ENCODE measurements at regions not wholly inside any gene's neighbourhood (a gene's known extent, or its start where the extent isn't known, plus 50 kb on each side); places are given as distances from the start of the nearest gene placed in this dataset.
"Not testable (repeated sequence)": the region's sequence is repeated elsewhere in the genome, so short reads cannot be mapped to it uniquely, and the experiment has no call there.

- Histone ChIP-seq H3K79me2 (ENCODE audit: control insufficient read depth, insufficient read depth, low read length) (no peaks in the 10 kb centered on the region), H3K27me3 (ENCODE audit: insufficient read depth, low read length, poor library complexity) (no peaks in the 10 kb centered on the region), H2BK120ac (ENCODE audit: low read depth, low read length) (no peak overlapping the region), H3K9ac (ENCODE audit: low read length) (no peak overlapping the region), H2BK5ac (ENCODE audit: low read length) (no peak overlapping the region), H3K4me1 (ENCODE audit: control insufficient read depth, low read depth, low read length) (no peaks in the 10 kb centered on the region), H2BK15ac (replicated peaks; ENCODE audit: low read depth) (no peak overlapping the region), H3K56ac (ENCODE audit: low read length) (no peak overlapping the region), H3K4me2 (ENCODE audit: low read length) (no peak overlapping the region), H4K5ac (ENCODE audit: low read length) (no peak overlapping the region), H3K4me3 (ENCODE audit: low read length) (no peak overlapping the region), H2AK5ac (ENCODE audit: low read length) (no peak overlapping the region), H3K18ac (ENCODE audit: low read length) (no peak overlapping the region), H4K8ac (ENCODE audit: low read depth, low read length) (no peak overlapping the region), H3K79me1 (ENCODE audit: low read length) (no peaks in the 10 kb centered on the region), H3K27ac (ENCODE audit: low read depth, low read length) (no peak overlapping the region), H3K23ac (ENCODE audit: low read length) (no peak overlapping the region), H3K4ac (ENCODE audit: low read depth, low read length) (no peak overlapping the region), H3K36me3 (ENCODE audit: control insufficient read depth, insufficient read depth, low read length) (no peaks in the 10 kb centered on the region)
- DNase-seq = no peak
- no CpG with 5 or more reads among the region's 2 CpGs for WGBS (ENCODE audit: extremely low coverage, insufficient coverage, low lambda C conversion rate)
Measured at GRCh38 chr9:24708814-24709213, 163.1 kb upstream of the IZUMO3 start.

GRCh38 chr9:24698881-24699518 lies 153.3 kb upstream of the IZUMO3 start:
- DNase-seq = peak; percentile 2
- no CpG with 5 or more reads among the region's 3 CpGs for WGBS (ENCODE audit: extremely low coverage, insufficient coverage, low lambda C conversion rate)
- H2BK5ac ChIP-seq (ENCODE audit: low read length) = no peak overlapping the region
- H4K8ac ChIP-seq (ENCODE audit: low read depth, low read length) = no peak overlapping the region
- H3K27me3 ChIP-seq (ENCODE audit: insufficient read depth, low read length, poor library complexity) = no peaks in the 10 kb centered on the region
- H3K36me3 ChIP-seq (ENCODE audit: control insufficient read depth, insufficient read depth, low read length) = no peaks in the 10 kb centered on the region
- H3K23ac ChIP-seq (ENCODE audit: low read length) = no peak overlapping the region
- no peaks in the 10 kb centered on the region for H3K79me2 ChIP-seq (ENCODE audit: control insufficient read depth, insufficient read depth, low read length)
- no peak overlapping the region for H4K5ac ChIP-seq (ENCODE audit: low read length)
- no peak overlapping the region for H2BK120ac ChIP-seq (ENCODE audit: low read depth, low read length)
- no peak overlapping the region for H3K4ac ChIP-seq (ENCODE audit: low read depth, low read length)
- no peak overlapping the region for H2BK15ac ChIP-seq (replicated peaks; ENCODE audit: low read depth)
- no peak overlapping the region for H3K18ac ChIP-seq (ENCODE audit: low read length)
- H2AK5ac ChIP-seq (ENCODE audit: low read length) = no peak overlapping the region
- no peak overlapping the region for H3K9ac ChIP-seq (ENCODE audit: low read length)
- no peak overlapping the region for H3K56ac ChIP-seq (ENCODE audit: low read length)
- no peak overlapping the region for H3K4me3 ChIP-seq (ENCODE audit: low read length)
- H3K27ac ChIP-seq (ENCODE audit: low read depth, low read length) = no peak overlapping the region
- no peaks in the 10 kb centered on the region for H3K79me1 ChIP-seq (ENCODE audit: low read length)
- no peak overlapping the region for H3K4me2 ChIP-seq (ENCODE audit: low read length)
- H3K4me1 ChIP-seq (ENCODE audit: control insufficient read depth, low read depth, low read length) = no peaks in the 10 kb centered on the region

- H3K18ac ChIP-seq (ENCODE audit: low read length) = no peak overlapping the region
- no peaks in the 10 kb centered on the region for H3K79me1 ChIP-seq (ENCODE audit: low read length)
- H3K4me3 ChIP-seq (ENCODE audit: low read length) = no peak overlapping the region
- H3K4ac ChIP-seq (ENCODE audit: low read depth, low read length) = no peak overlapping the region
- no peaks in the 10 kb centered on the region for H3K36me3 ChIP-seq (ENCODE audit: control insufficient read depth, insufficient read depth, low read length)
- no peak overlapping the region for H3K27ac ChIP-seq (ENCODE audit: low read depth, low read length)
- no peak overlapping the region for H2AK5ac ChIP-seq (ENCODE audit: low read length)
- H4K8ac ChIP-seq (ENCODE audit: low read depth, low read length) = no peak overlapping the region
- H3K23ac ChIP-seq (ENCODE audit: low read length) = no peak overlapping the region
- H4K5ac ChIP-seq (ENCODE audit: low read length) = no peak overlapping the region
- H3K9ac ChIP-seq (ENCODE audit: low read length) = no peak overlapping the region
- no peaks in the 10 kb centered on the region for H3K4me1 ChIP-seq (ENCODE audit: control insufficient read depth, low read depth, low read length)
- H2BK5ac ChIP-seq (ENCODE audit: low read length) = no peak overlapping the region
- H2BK15ac ChIP-seq (replicated peaks; ENCODE audit: low read depth) = no peak overlapping the region
- no peaks in the 10 kb centered on the region for H3K79me2 ChIP-seq (ENCODE audit: control insufficient read depth, insufficient read depth, low read length)
- no peak for DNase-seq
- H3K27me3 ChIP-seq (ENCODE audit: insufficient read depth, low read length, poor library complexity) = no peaks in the 10 kb centered on the region
- no peak overlapping the region for H3K4me2 ChIP-seq (ENCODE audit: low read length)
- H2BK120ac ChIP-seq (ENCODE audit: low read depth, low read length) = no peak overlapping the region
- H3K56ac ChIP-seq (ENCODE audit: low read length) = no peak overlapping the region
Measured at GRCh38 chr9:24672336-24672735, 126.6 kb upstream of the IZUMO3 start.

- Histone ChIP-seq H3K27ac (ENCODE audit: low read depth, low read length) (no peak overlapping the region), H4K8ac (ENCODE audit: low read depth, low read length) (no peak overlapping the region), H3K4me2 (ENCODE audit: low read length) (no peak overlapping the region), H3K27me3 (ENCODE audit: insufficient read depth, low read length, poor library complexity) (no peaks in the 10 kb centered on the region), H2BK15ac (replicated peaks; ENCODE audit: low read depth) (no peak overlapping the region), H2AK5ac (ENCODE audit: low read length) (no peak overlapping the region), H3K4me3 (ENCODE audit: low read length) (no peak overlapping the region), H3K79me1 (ENCODE audit: low read length) (no peaks in the 10 kb centered on the region), H3K23ac (ENCODE audit: low read length) (no peak overlapping the region), H3K18ac (ENCODE audit: low read length) (no peak overlapping the region), H3K9ac (ENCODE audit: low read length) (no peak overlapping the region), H3K79me2 (ENCODE audit: control insufficient read depth, insufficient read depth, low read length) (no peaks in the 10 kb centered on the region), H3K36me3 (ENCODE audit: control insufficient read depth, insufficient read depth, low read length) (no peaks in the 10 kb centered on the region), H3K4me1 (ENCODE audit: control insufficient read depth, low read depth, low read length) (no peaks in the 10 kb centered on the region), H3K4ac (ENCODE audit: low read depth, low read length) (no peak overlapping the region), H2BK5ac (ENCODE audit: low read length) (no peak overlapping the region), H4K5ac (ENCODE audit: low read length) (no peak overlapping the region), H2BK120ac (ENCODE audit: low read depth, low read length) (no peak overlapping the region), H3K56ac (ENCODE audit: low read length) (no peak overlapping the region)
- no peak for DNase-seq
- no CpG with 5 or more reads among the region's 3 CpGs for WGBS (ENCODE audit: extremely low coverage, insufficient coverage, low lambda C conversion rate)
Measured at GRCh38 chr9:24657387-24657786, 111.7 kb upstream of the IZUMO3 start.

- H3K56ac ChIP-seq (ENCODE audit: low read length) = no peak overlapping the region
- H3K18ac ChIP-seq (ENCODE audit: low read length) = no peak overlapping the region
- no peak overlapping the region for H2BK15ac ChIP-seq (replicated peaks; ENCODE audit: low read depth)
- H3K4me1 ChIP-seq (ENCODE audit: control insufficient read depth, low read depth, low read length) = no peaks in the 10 kb centered on the region
- no peak overlapping the region for H3K23ac ChIP-seq (ENCODE audit: low read length)
- H2AK5ac ChIP-seq (ENCODE audit: low read length) = no peak overlapping the region
- H3K27ac ChIP-seq (ENCODE audit: low read depth, low read length) = no peak overlapping the region
- no peak overlapping the region for H4K8ac ChIP-seq (ENCODE audit: low read depth, low read length)
- no peak for DNase-seq
- no peak overlapping the region for H3K4me3 ChIP-seq (ENCODE audit: low read length)
- no peaks in the 10 kb centered on the region for H3K36me3 ChIP-seq (ENCODE audit: control insufficient read depth, insufficient read depth, low read length)
- no peak overlapping the region for H2BK120ac ChIP-seq (ENCODE audit: low read depth, low read length)
- no peaks in the 10 kb centered on the region for H3K79me2 ChIP-seq (ENCODE audit: control insufficient read depth, insufficient read depth, low read length)
- no peaks in the 10 kb centered on the region for H3K79me1 ChIP-seq (ENCODE audit: low read length)
- H3K4ac ChIP-seq (ENCODE audit: low read depth, low read length) = no peak overlapping the region
- no peak overlapping the region for H4K5ac ChIP-seq (ENCODE audit: low read length)
- H3K9ac ChIP-seq (ENCODE audit: low read length) = no peak overlapping the region
- H3K4me2 ChIP-seq (ENCODE audit: low read length) = no peak overlapping the region
- H2BK5ac ChIP-seq (ENCODE audit: low read length) = no peak overlapping the region
- no peaks in the 10 kb centered on the region for H3K27me3 ChIP-seq (ENCODE audit: insufficient read depth, low read length, poor library complexity)
Measured at GRCh38 chr9:24652181-24652580, 106.5 kb upstream of the IZUMO3 start.

- H2BK120ac ChIP-seq (ENCODE audit: low read depth, low read length); H3K4me2 ChIP-seq (ENCODE audit: low read length); H3K4ac ChIP-seq (ENCODE audit: low read depth, low read length); H3K9ac ChIP-seq (ENCODE audit: low read length); H3K18ac ChIP-seq (ENCODE audit: low read length); H3K4me1 ChIP-seq (ENCODE audit: control insufficient read depth, low read depth, low read length); H2AK5ac ChIP-seq (ENCODE audit: low read length); H2BK5ac ChIP-seq (ENCODE audit: low read length); H3K36me3 ChIP-seq (ENCODE audit: control insufficient read depth, insufficient read depth, low read length); H4K5ac ChIP-seq (ENCODE audit: low read length); H3K27me3 ChIP-seq (ENCODE audit: insufficient read depth, low read length, poor library complexity); H3K23ac ChIP-seq (ENCODE audit: low read length); H3K56ac ChIP-seq (ENCODE audit: low read length); H3K4me3 ChIP-seq (ENCODE audit: low read length); H4K8ac ChIP-seq (ENCODE audit: low read depth, low read length); H3K79me2 ChIP-seq (ENCODE audit: control insufficient read depth, insufficient read depth, low read length); H3K79me1 ChIP-seq (ENCODE audit: low read length); DNase-seq; H2BK15ac ChIP-seq (replicated peaks; ENCODE audit: low read depth); H3K27ac ChIP-seq (ENCODE audit: low read depth, low read length): not testable (repeated sequence)
- WGBS (ENCODE audit: extremely low coverage, insufficient coverage, low lambda C conversion rate) = no CpG with 5 or more reads among the region's 3 CpGs
Measured at GRCh38 chr9:24628809-24629208, 83.1 kb upstream of the IZUMO3 start.

All from mesendoderm (in vitro differentiated cells).